ENCODE measurements at regions not wholly inside any gene's neighbourhood (a gene's known extent, or its start where the extent isn't known, plus 50 kb on each side); places are given as distances from the start of the nearest gene placed in this dataset.

DNA sequence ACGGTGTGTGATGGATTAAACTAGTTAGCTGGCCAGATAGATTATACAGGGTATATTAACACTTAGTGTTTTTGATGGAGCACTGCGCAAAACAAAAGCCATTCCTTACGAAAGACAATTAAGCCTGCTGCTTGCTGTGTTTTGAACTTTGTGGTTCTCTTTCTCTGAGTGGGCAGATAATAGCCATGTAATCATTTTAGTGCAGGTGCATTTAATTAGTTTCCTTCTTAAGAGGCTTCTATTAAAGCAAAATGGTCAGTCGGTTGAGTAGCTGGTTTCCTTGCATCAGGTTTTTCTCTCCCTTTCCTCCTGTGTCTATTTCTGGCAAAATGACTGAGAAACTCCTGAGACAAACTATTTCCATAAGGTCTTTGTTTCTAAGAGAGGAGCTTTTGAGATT lies 512.5 kb downstream of the DMAC1 start:
- TF ChIP-seq, protein P1, sequence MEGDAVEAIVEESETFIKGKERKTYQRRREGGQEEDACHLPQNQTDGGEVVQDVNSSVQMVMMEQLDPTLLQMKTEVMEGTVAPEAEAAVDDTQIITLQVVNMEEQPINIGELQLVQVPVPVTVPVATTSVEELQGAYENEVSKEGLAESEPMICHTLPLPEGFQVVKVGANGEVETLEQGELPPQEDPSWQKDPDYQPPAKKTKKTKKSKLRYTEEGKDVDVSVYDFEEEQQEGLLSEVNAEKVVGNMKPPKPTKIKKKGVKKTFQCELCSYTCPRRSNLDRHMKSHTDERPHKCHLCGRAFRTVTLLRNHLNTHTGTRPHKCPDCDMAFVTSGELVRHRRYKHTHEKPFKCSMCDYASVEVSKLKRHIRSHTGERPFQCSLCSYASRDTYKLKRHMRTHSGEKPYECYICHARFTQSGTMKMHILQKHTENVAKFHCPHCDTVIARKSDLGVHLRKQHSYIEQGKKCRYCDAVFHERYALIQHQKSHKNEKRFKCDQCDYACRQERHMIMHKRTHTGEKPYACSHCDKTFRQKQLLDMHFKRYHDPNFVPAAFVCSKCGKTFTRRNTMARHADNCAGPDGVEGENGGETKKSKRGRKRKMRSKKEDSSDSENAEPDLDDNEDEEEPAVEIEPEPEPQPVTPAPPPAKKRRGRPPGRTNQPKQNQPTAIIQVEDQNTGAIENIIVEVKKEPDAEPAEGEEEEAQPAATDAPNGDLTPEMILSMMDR (conservative IDR thresholded peaks at IDR 0.05; ENCODE audit: low read length), result no peak
- no peak for TF ChIP-seq EZH2phosphoT487 (IDR thresholded peaks at IDR 0.05; ENCODE audit: borderline replicate concordance, low read depth, low read length)
